GM10248 (cell line): ENCODE measurements at regions not wholly inside any gene's neighbourhood (a gene's known extent, or its start where the extent isn't known, plus 50 kb on each side); places are given as distances from the start of the nearest gene placed in this dataset.

Experiments
- CTCF ChIA-PET: fragments of 300-600 bp; sonication (Branson Sonifier 250); formaldehyde crosslinking; extraction: SDS; loops from one replicate; lab custom pipeline; 2021; ENCODE audit warnings: antibody characterized with exemption; lab: Yijun Ruan, JAX
- POLR2A ChIA-PET: fragments of 350-650 bp; sonication (Branson Sonifier 250); formaldehyde crosslinking; extraction: SDS; loops from one replicate; lab custom pipeline; 2020; ENCODE audit warnings: antibody characterized with exemption; lab: Yijun Ruan, JAX
- DNase-seq: peaks from one replicate; pipeline ENCODE4 v3.0.0; 2012; ENCODE audit errors: extremely low spot score
- TF ChIP-seq, protein P1 (sequence below): IDR thresholded peaks from 2 replicates; pipeline ENCODE4 v1.5.1; 2012; ENCODE audit warnings: mild to moderate bottlenecking, low read depth; ENCODE audit errors: extremely low read depth, missing control alignments, control extremely low read depth

- no peak for DNase-seq
- TF ChIP-seq, protein P1, sequence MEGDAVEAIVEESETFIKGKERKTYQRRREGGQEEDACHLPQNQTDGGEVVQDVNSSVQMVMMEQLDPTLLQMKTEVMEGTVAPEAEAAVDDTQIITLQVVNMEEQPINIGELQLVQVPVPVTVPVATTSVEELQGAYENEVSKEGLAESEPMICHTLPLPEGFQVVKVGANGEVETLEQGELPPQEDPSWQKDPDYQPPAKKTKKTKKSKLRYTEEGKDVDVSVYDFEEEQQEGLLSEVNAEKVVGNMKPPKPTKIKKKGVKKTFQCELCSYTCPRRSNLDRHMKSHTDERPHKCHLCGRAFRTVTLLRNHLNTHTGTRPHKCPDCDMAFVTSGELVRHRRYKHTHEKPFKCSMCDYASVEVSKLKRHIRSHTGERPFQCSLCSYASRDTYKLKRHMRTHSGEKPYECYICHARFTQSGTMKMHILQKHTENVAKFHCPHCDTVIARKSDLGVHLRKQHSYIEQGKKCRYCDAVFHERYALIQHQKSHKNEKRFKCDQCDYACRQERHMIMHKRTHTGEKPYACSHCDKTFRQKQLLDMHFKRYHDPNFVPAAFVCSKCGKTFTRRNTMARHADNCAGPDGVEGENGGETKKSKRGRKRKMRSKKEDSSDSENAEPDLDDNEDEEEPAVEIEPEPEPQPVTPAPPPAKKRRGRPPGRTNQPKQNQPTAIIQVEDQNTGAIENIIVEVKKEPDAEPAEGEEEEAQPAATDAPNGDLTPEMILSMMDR, result no peak
- ChIA-PET CTCF (no interaction called here), POLR2A (no interaction called here)
These were observed 485.0 kb upstream of the KIRREL3 start for GRCh38 chr11:127485541-127485940.

DNA sequence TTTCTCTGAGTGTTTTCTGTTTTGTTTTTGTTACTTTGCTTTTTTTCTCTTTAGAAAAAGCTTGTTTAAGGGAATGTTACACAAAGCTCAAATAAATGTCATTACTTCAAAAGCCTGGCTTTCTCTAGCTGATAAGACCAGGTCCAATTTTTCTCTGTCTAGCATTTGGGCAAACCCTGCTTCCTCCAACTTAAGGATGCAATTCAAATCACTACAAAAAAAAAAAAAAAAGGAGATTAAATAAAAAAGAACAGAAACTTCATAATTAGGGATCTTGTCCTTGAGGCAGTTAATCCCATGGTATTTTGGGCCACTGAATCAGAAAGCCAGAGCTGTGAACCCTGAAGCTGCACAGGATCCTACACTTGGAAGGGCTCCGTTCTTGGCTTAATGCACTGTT lies 480.8 kb upstream of the KIRREL3 start:
- CTCF ChIA-PET, result interaction anchor here (0.9 kb wide), 1 partner anchor 23 kb away, joined by 3 read pairs; no protein-coding TSS in a partner anchor
- TF ChIP-seq, protein P1, result no peak
- POLR2A ChIA-PET, result no interaction called here
- no peak for DNase-seq

DNA sequence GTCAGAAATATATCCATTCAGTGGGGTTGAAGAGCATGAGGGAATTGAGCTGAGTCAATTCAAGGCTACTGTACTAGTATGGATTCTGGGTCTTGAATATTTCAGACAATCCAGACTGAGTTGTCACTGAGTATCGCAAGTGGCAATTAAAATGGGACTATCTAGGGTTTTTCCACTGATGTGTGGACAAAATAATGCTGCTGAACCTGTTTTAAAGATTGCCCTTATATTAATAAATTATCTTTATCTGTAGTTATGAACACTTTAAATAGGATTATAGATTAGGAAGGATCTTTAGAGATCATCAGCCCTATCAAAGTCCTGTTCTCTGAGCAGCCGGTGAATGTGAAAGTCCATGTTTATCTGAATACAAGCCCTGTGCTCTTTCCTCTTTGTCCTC lies 478.3 kb upstream of the KIRREL3 start:
- no peak for DNase-seq
- CTCF ChIA-PET, result no interaction called here
- TF ChIP-seq, protein P1, result no peak
- POLR2A ChIA-PET, result no interaction called here

GRCh38 chr11:127474766-127475165 lies 474.2 kb upstream of the KIRREL3 start:
- POLR2A ChIA-PET, result no interaction called here
- TF ChIP-seq, protein P1, result no peak

GRCh38 chr11:127472505-127472904 lies 471.9 kb upstream of the KIRREL3 start:
- TF ChIP-seq, protein P1, result no peak
- ChIA-PET POLR2A (no interaction called here), CTCF (interaction anchor here (1.4 to 1.5 kb wide), 2 partner anchors 23 to 35 kb away, joined by 3 to 5 read pairs; no protein-coding TSS in a partner anchor)
- DNase-seq, result no peak

More at GRCh38 chr11:127474766-127475165, 474.2 kb upstream of the KIRREL3 start:
- CTCF ChIA-PET, result no interaction called here
- DNase-seq, result no peak

DNA sequence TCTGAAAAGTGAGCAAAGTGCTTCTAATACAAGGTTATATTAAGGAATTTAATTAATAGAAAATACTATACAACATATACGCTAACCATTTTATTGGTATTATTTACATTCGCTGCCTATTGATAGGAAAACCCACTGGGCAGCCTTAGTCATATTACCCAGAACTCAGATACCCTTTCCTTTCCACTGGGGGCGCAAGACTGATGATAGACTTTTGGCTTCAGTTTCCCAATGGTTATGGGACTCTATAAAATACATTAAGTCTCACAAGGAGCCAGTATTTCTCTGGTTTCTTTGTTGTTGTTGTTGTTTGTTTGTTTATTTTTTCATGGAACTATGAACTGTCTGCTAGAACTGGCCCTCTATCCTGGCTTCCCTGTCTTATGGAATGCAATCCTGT lies 471.1 kb upstream of the KIRREL3 start:
- TF ChIP-seq, protein P1, result no peak
- no peak for DNase-seq
- CTCF ChIA-PET, result interaction anchor here (1.3 to 2.6 kb wide), 5 partner anchors 10 to 55 kb away, joined by 3 to 8 read pairs (median 5); no protein-coding TSS in a partner anchor
- POLR2A ChIA-PET, result no interaction called here

DNA sequence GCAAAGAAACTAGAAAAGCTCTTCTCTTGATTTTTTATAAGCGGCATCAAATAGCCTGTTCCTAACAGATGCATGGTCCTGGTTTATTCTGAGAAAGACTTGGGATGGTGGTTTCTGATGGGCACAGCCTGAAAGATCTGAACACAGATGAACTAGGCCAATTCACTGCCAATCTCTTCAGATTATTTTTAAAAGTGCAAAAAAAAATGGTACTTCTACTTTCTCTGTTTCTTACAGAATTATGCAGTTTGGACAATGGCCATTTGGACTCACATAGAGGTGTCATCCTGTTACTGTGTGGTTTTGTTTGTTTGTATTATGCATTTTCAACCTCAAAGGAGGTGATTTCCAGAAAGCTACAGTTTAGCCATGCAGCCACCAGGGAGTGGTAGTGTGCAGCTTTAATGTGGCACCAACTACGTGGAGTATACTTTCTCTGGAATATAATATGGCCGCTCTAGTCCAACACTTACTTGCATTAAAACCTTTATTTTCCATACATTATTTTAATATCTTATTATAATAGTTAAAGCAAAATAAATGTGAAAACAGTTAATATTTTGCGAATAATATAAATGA lies 469.8 kb upstream of the KIRREL3 start:
- ChIA-PET CTCF (interaction anchor here (1.3 to 2.6 kb wide), 3 partner anchors 8 to 56 kb away, joined by 3 to 8 read pairs (median 7); no protein-coding TSS in a partner anchor), POLR2A (interaction anchor here (0.6 kb wide), 1 partner anchor 9 kb away, joined by 9 read pairs; no protein-coding TSS in a partner anchor)
- TF ChIP-seq, protein P1, result no peak
- DNase-seq, result no peak
